ENCODE measurements at regions not wholly inside any gene's neighbourhood (a gene's known extent, or its start where the extent isn't known, plus 50 kb on each side); places are given as distances from the start of the nearest gene placed in this dataset.

GRCh38 chr21:25199944-25200343, 407.3 kb downstream of the MRPL39 start:
- POLR2A ChIA-PET, result no interaction called here
- H3K4me3 ChIP-seq, result no peak overlapping the region
- H3K27ac ChIP-seq, result no peak overlapping the region
- TF ChIP-seq ZFP36 (IDR thresholded peaks at IDR 0.05; ENCODE audit: borderline replicate concordance, partially characterized antibody), result no peak
- no peak for TF ChIP-seq JUN (IDR thresholded peaks at IDR 0.05)
- TF ChIP-seq MAFK (IDR thresholded peaks at IDR 0.05; ENCODE audit: partially characterized antibody), result no peak
- TF ChIP-seq HOXB5 (CRISPR knock-in tag; IDR thresholded peaks at IDR 0.05), result no peak
- no peak for TF ChIP-seq CBX2 (IDR thresholded peaks at IDR 0.05; ENCODE audit: borderline replicate concordance, low read depth)
- TF ChIP-seq ELK1 (IDR thresholded peaks at IDR 0.05; ENCODE audit: low read depth, low read length), result no peak
- no peak for TF ChIP-seq FOSL2 (IDR thresholded peaks at IDR 0.05)
- TF ChIP-seq FOSL2 (CRISPR knock-in tag; IDR thresholded peaks at IDR 0.05), result no peak
- no peak for TF ChIP-seq ZNF302 (CRISPR knock-in tag; IDR thresholded peaks at IDR 0.05)
- no peak for TF ChIP-seq USF2 (IDR thresholded peaks at IDR 0.05)
- TF ChIP-seq CHD2 (IDR thresholded peaks at IDR 0.05; ENCODE audit: low read length, partially characterized antibody), result no peak
- no peak for TF ChIP-seq POLR2A (IDR thresholded peaks at IDR 0.05; ENCODE audit: low read length)
- no peak for TF ChIP-seq RCOR1 (IDR thresholded peaks at IDR 0.05; ENCODE audit: low read depth, low read length)
- TF ChIP-seq REST (IDR thresholded peaks at IDR 0.05), result no peak
- no peak for TF ChIP-seq EHMT2 (IDR thresholded peaks at IDR 0.05; ENCODE audit: low read depth)
- no peak for TF ChIP-seq TFCP2L1 (CRISPR knock-in tag; IDR thresholded peaks at IDR 0.05)
- no peak for TF ChIP-seq RNF2 (IDR thresholded peaks at IDR 0.05; ENCODE audit: borderline replicate concordance, low read depth)
- no peak for TF ChIP-seq MYC (IDR thresholded peaks at IDR 0.05; ENCODE audit: borderline replicate concordance, low read length)
- no peak for TF ChIP-seq HMGXB4 (CRISPR knock-in tag; IDR thresholded peaks at IDR 0.05; ENCODE audit: borderline replicate concordance)
- no peak for DNase-seq (ENCODE audit: low read depth in 1 of 2, low spot score in 1 of 2)
- ATAC-seq, result no peak
- no peak overlapping the region for H3K4me2 ChIP-seq
- no peak for FAIRE-seq
- 2% methylated on average over 2 of the region's 2 CpGs for WGBS (ENCODE audit: missing lambda C conversion rate)
- CTCF ChIA-PET, result no interaction called here
- H3K9me3 ChIP-seq, result no peaks in the 10 kb centered on the region
- no peaks in the 10 kb centered on the region for H3K4me1 ChIP-seq

GRCh38 chr21:25191141-25191540, 416.1 kb downstream of the MRPL39 start:
- no peaks in the 10 kb centered on the region for H3K4me1 ChIP-seq
- ChIA-PET CTCF (no interaction called here), POLR2A (no interaction called here)
- ATAC-seq, result no peak
- no peak overlapping the region for H3K4me3 ChIP-seq
- H3K4me2 ChIP-seq, result no peak overlapping the region
- no peak overlapping the region for H3K27ac ChIP-seq
- no peaks in the 10 kb centered on the region for H3K9me3 ChIP-seq
- TF ChIP-seq ELK1 (IDR thresholded peaks at IDR 0.05; ENCODE audit: low read depth, low read length), result no peak
- no peak for TF ChIP-seq HMGXB4 (CRISPR knock-in tag; IDR thresholded peaks at IDR 0.05; ENCODE audit: borderline replicate concordance)
- no peak for TF ChIP-seq EHF (CRISPR knock-in tag; IDR thresholded peaks at IDR 0.05)
- TF ChIP-seq CHD4 (IDR thresholded peaks at IDR 0.05; ENCODE audit: borderline replicate concordance), result no peak
- no peak for TF ChIP-seq HES2 (IDR thresholded peaks at IDR 0.05)
- no peak for TF ChIP-seq GATA3 (IDR thresholded peaks at IDR 0.05; ENCODE audit: borderline replicate concordance)
- no peak for DNase-seq (ENCODE audit: low read depth in 1 of 2, low spot score in 1 of 2)
- FAIRE-seq, result no peak

Data from A549 (cell line).